Astrocyte of the cerebellum (primary cell): ENCODE measurements at regions not wholly inside any gene's neighbourhood (a gene's known extent, or its start where the extent isn't known, plus 50 kb on each side); places are given as distances from the start of the nearest gene placed in this dataset.
"Not testable (repeated sequence)": the region's sequence is repeated elsewhere in the genome, so short reads cannot be mapped to it uniquely, and the experiment has no call there.

Source experiments
- DNase-seq: peaks from one replicate; pipeline ENCODE4 v3.0.0-alpha.2; 2011; ENCODE audit warnings: low read depth
- H3K4me3 ChIP-seq: 2 replicates; pipeline ENCODE4 v1.5.1; 2011; ENCODE audit warnings: mild to moderate bottlenecking, low read depth, low read length, moderate library complexity
- in situ Hi-C: cut with HindIII; loops from 2 replicates; pipeline ENCODE4 v1.10.0; 2017; ENCODE audit warnings: low sequenced_read_pairs
- TF ChIP-seq, protein P1 (sequence below): IDR thresholded peaks from 2 replicates; pipeline ENCODE4 v1.5.1; 2012; ENCODE audit warnings: low read length, low read depth, moderate library complexity, mild to moderate bottlenecking; ENCODE audit errors: missing control alignments

DNA sequence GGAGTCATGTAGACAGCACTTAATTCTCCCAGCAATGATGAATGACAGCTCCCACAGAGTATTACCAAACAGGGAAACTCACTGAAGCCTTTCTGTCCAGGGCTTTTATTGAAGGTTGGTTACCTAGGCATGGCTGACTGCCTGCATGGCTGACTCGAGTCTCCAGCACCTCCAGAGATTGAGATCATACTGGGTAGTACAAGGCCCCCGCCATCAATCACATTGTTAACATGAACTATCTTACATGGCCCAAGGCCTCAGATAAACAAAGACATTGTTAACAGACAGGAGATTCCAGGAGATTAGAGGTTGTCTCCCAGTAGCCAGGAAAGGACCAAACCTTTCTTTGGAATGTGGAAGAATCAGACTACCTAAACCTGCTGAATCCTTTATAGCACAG lies 128.3 kb upstream of the LSM14A start:
- DNase-seq = no peak
- TF ChIP-seq, protein P1, sequence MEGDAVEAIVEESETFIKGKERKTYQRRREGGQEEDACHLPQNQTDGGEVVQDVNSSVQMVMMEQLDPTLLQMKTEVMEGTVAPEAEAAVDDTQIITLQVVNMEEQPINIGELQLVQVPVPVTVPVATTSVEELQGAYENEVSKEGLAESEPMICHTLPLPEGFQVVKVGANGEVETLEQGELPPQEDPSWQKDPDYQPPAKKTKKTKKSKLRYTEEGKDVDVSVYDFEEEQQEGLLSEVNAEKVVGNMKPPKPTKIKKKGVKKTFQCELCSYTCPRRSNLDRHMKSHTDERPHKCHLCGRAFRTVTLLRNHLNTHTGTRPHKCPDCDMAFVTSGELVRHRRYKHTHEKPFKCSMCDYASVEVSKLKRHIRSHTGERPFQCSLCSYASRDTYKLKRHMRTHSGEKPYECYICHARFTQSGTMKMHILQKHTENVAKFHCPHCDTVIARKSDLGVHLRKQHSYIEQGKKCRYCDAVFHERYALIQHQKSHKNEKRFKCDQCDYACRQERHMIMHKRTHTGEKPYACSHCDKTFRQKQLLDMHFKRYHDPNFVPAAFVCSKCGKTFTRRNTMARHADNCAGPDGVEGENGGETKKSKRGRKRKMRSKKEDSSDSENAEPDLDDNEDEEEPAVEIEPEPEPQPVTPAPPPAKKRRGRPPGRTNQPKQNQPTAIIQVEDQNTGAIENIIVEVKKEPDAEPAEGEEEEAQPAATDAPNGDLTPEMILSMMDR = no peak
- in situ Hi-C loops = no loop called here
- no peak overlapping the region for H3K4me3 ChIP-seq

DNA sequence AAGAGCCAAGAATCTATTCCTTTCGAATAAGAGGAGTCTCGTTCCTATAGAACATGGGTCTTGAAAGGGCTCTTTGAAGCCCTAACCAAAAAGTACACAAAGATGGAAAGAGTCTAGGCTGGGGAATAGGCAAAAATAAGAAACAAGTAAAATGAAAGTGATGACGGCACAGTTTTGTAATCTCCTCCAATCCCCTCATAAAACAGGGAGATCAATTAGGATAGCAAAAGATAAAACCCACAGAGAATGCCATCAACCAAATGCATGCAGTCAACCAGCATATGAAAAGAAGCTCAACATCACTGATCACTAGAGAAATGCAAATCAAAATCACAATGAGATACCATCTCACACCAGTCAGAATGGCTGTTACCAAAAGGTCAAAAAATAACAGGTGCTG lies 122.4 kb upstream of the LSM14A start:
- TF ChIP-seq, protein P1 = no peak
- DNase-seq = no peak
- in situ Hi-C loops = no loop called here
- no peak overlapping the region for H3K4me3 ChIP-seq

GRCh38 chr19:34050430-34050829 lies 121.9 kb upstream of the LSM14A start:
- H3K4me3 ChIP-seq, in situ Hi-C loops, DNase-seq: not testable (repeated sequence)

DNA sequence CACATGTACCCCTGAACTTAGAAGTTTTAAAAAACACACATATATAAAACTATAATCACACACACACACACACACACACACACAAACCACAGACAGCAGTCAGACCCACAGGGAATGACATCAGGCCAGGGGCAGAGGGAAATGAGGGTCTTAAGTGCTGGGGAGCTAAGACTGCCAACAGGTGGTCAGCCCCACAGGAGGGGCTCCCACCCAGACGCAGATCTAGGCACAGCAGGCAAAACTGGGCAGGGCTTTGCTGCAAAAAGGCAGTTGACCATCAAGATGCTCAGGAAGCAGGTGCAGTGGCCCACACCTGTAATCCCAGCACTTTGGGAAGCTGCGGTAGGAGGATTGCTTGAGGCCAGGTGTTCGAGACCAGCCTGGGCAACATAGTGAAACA lies 121.0 kb upstream of the LSM14A start:
- no peak for DNase-seq
- in situ Hi-C loops = no loop called here
- no peak overlapping the region for H3K4me3 ChIP-seq
- TF ChIP-seq, protein P1 = no peak

GRCh38 chr19:34057155-34057554 lies 115.1 kb upstream of the LSM14A start:
- TF ChIP-seq, protein P1 = no peak
- H3K4me3 ChIP-seq = no peak overlapping the region
- no peak for DNase-seq
- in situ Hi-C loops = no loop called here

GRCh38 chr19:34066007-34066643 lies 106.2 kb upstream of the LSM14A start:
- DNase-seq = no peak
- in situ Hi-C loops = no loop called here
- H3K4me3 ChIP-seq = no peak overlapping the region
- TF ChIP-seq, protein P1 = no peak

GRCh38 chr19:34067861-34068271 lies 104.4 kb upstream of the LSM14A start:
- no peak overlapping the region for H3K4me3 ChIP-seq
- no peak for DNase-seq
- in situ Hi-C loops = no loop called here
- TF ChIP-seq, protein P1 = no peak
